Neural cell (in vitro differentiated cells): ENCODE measurements at regions not wholly inside any gene's neighbourhood (a gene's known extent, or its start where the extent isn't known, plus 50 kb on each side); places are given as distances from the start of the nearest gene placed in this dataset.

Experiments used
- H2AFZ ChIP-seq: fragments of 200-600, 300-800 bp; sonication (generic), shearing (Covaris generic); 2 replicates; pipeline ENCODE4 v1.6.0; 2014; ENCODE audit warnings: low read depth, mild to moderate bottlenecking, antibody characterized with exemption, low read length, moderate library complexity
- H3F3A ChIP-seq: fragments of 200-600 bp; shearing (Covaris generic); 2 replicates; pipeline ENCODE4 v1.6.1; 2016; ENCODE audit warnings: mild to moderate bottlenecking, moderate library complexity, mixed read lengths, antibody characterized with exemption, low read length; ENCODE audit not compliant: insufficient read depth, poor library complexity, severe bottlenecking
- H3K27ac ChIP-seq: fragments of 200-600, 300-800 bp; sonication (generic), shearing (Covaris generic); 2 replicates; pipeline ENCODE4 v1.5.1; 2014; ENCODE audit warnings: mild to moderate bottlenecking, low read length, moderate library complexity
- H3K27me3 ChIP-seq: fragments of 300-800, 200-600 bp; sonication (generic), shearing (Covaris generic); 2 replicates; pipeline ENCODE4 v1.6.0; 2014; ENCODE audit warnings: mild to moderate bottlenecking, low read depth, low read length, moderate library complexity; ENCODE audit not compliant: insufficient read depth
- H3K36me3 ChIP-seq: fragments of 300-800, 200-600 bp; sonication (generic), shearing (Covaris generic); 2 replicates; pipeline ENCODE4 v1.5.1; 2014; ENCODE audit warnings: mild to moderate bottlenecking, antibody characterized with exemption, low read length, moderate library complexity; ENCODE audit not compliant: insufficient read depth
- H3K4me2 ChIP-seq: fragments of 300-800, 200-600 bp; sonication (generic), shearing (Covaris generic); 2 replicates; pipeline ENCODE4 v1.6.0; 2014; ENCODE audit warnings: mild to moderate bottlenecking, low read length
- H3K4me3 ChIP-seq: fragments of 300-800, 200-600 bp; sonication (generic), shearing (Covaris generic); 2 replicates; pipeline ENCODE4 v1.5.1; 2014; ENCODE audit warnings: mild to moderate bottlenecking, low read length, moderate library complexity
- H3K79me2 ChIP-seq: fragments of 200-600 bp; shearing (Covaris generic); replicated peaks from 2 replicates; pipeline ENCODE4 v1.6.0; 2014; ENCODE audit warnings: mild to moderate bottlenecking, low read length, moderate library complexity; ENCODE audit not compliant: insufficient read depth
- H3K9ac ChIP-seq: fragments of 300-800, 200-600 bp; sonication (generic), shearing (Covaris generic); 2 replicates; pipeline ENCODE4 v1.6.1; 2016; ENCODE audit warnings: mild to moderate bottlenecking, low read length, mixed read lengths
- H3K9me2 ChIP-seq: fragments of 200-600 bp; shearing (Covaris generic); 2 replicates; pipeline ENCODE4 v1.6.1; 2016; ENCODE audit warnings: mild to moderate bottlenecking, low read length, mixed read lengths; ENCODE audit not compliant: insufficient read depth
- H3K9me3 ChIP-seq: fragments of 200-600, 300-800 bp; sonication (generic), shearing (Covaris generic); 2 replicates; pipeline ENCODE4 v1.6.1; 2016; ENCODE audit warnings: mild to moderate bottlenecking, mixed run types, low read length, moderate library complexity, mixed read lengths
- H4K20me1 ChIP-seq: fragments of 200-600 bp; shearing (Covaris generic); 2 replicates; pipeline ENCODE4 v1.6.1; 2016; ENCODE audit warnings: mild to moderate bottlenecking, mixed run types; ENCODE audit not compliant: insufficient read depth
- CTCF ChIP-seq: fragments of 450-650 bp; IDR thresholded peaks from 2 replicates; pipeline ENCODE4 v1.5.1; 2014; ENCODE audit warnings: antibody characterized with exemption, mild to moderate bottlenecking, moderate library complexity; ENCODE audit not compliant: poor library complexity, severe bottlenecking
- EP300 ChIP-seq: fragments of 450-650 bp; conservative IDR thresholded peaks from 2 replicates; pipeline ENCODE4 v1.6.1; 2014; ENCODE audit warnings: antibody characterized with exemption, mild to moderate bottlenecking, moderate library complexity; ENCODE audit not compliant: poor library complexity, severe bottlenecking
- EZH2 ChIP-seq: fragments of 200-600, 300-800 bp; shearing (Covaris generic), sonication (generic); IDR thresholded peaks from 2 replicates; pipeline ENCODE4 v1.6.1; 2014; ENCODE audit warnings: antibody characterized with exemption, low read length, borderline replicate concordance, mild to moderate bottlenecking; ENCODE audit not compliant: insufficient read depth, poor library complexity, severe bottlenecking
- MXI1 ChIP-seq: fragments of 450-650 bp; conservative IDR thresholded peaks from 2 replicates; pipeline ENCODE4 v1.6.1; 2014; ENCODE audit warnings: antibody characterized with exemption, mild to moderate bottlenecking; ENCODE audit not compliant: poor library complexity, severe bottlenecking
- POLR2AphosphoS5 ChIP-seq: IDR thresholded peaks from 2 replicates; pipeline ENCODE4 v1.6.1; 2012
- RAD21 ChIP-seq: fragments of 450-650 bp; conservative IDR thresholded peaks from 2 replicates; pipeline ENCODE4 v1.6.1; 2014; ENCODE audit warnings: antibody characterized with exemption, mild to moderate bottlenecking, moderate library complexity
- REST ChIP-seq: IDR thresholded peaks from 2 replicates; pipeline ENCODE4 v1.6.1; 2012; ENCODE audit warnings: borderline replicate concordance
- SMC3 ChIP-seq: fragments of 450-650 bp; conservative IDR thresholded peaks from 2 replicates; pipeline ENCODE4 v1.6.1; 2014; ENCODE audit warnings: antibody characterized with exemption, mild to moderate bottlenecking, moderate library complexity; ENCODE audit not compliant: poor library complexity
- TAF1 ChIP-seq: IDR thresholded peaks from 2 replicates; pipeline ENCODE4 v1.6.1; 2012; ENCODE audit warnings: low read depth

- Histone ChIP-seq H3K9me2 (no peaks in the 10 kb centered on the region), H3K79me2 (no peaks in the 10 kb centered on the region), H2AFZ (no peak overlapping the region), H3K27me3 (no peaks in the 10 kb centered on the region), H3K9me3 (no peaks in the 10 kb centered on the region), H3K36me3 (no peaks in the 10 kb centered on the region), H3K9ac (no peak overlapping the region), H3K4me2 (no peak overlapping the region), H3K27ac (no peak overlapping the region), H3F3A (peaks cover 3% of the 10 kb centered on the region), H3K4me3 (no peak overlapping the region), H4K20me1 (no peaks in the 10 kb centered on the region)
- TF ChIP-seq REST (no peak), EP300 (no peak), CTCF (no peak), MXI1 (no peak), TAF1 (no peak), SMC3 (no peak), RAD21 (no peak), EZH2 (no peak), POLR2AphosphoS5 (no peak)
Observed at GRCh38 chr10:4526311-4526731, 299.7 kb upstream of the AKR1E2 start.

GRCh38 chr10:4525103-4525502 lies 300.9 kb upstream of the AKR1E2 start:
- no peak overlapping the region for H3K4me3 ChIP-seq
- no peak overlapping the region for H3K4me2 ChIP-seq
- H3K27me3 ChIP-seq, result no peaks in the 10 kb centered on the region
- H3K9ac ChIP-seq, result no peak overlapping the region
- H3F3A ChIP-seq, result peaks cover 3% of the 10 kb centered on the region
- no peaks in the 10 kb centered on the region for H3K9me2 ChIP-seq
- H3K36me3 ChIP-seq, result no peaks in the 10 kb centered on the region
- H3K27ac ChIP-seq, result no peak overlapping the region
- no peaks in the 10 kb centered on the region for H3K9me3 ChIP-seq
- H2AFZ ChIP-seq, result no peak overlapping the region
- no peaks in the 10 kb centered on the region for H3K79me2 ChIP-seq
- H4K20me1 ChIP-seq, result no peaks in the 10 kb centered on the region
- no peak for TF ChIP-seq SMC3
- TF ChIP-seq EZH2, result no peak

GRCh38 chr10:4522296-4523000 lies 303.6 kb upstream of the AKR1E2 start:
- TF ChIP-seq EP300 (peak; percentile 96), SMC3 (peak; percentile 20), EZH2 (no peak), POLR2AphosphoS5 (peak; percentile 71), REST (peak; percentile 63), CTCF (no peak)
- H3K9me3 ChIP-seq, result no peaks in the 10 kb centered on the region
- peak overlapping the region; percentile 19 for H3K4me2 ChIP-seq
- H2AFZ ChIP-seq, result no peak overlapping the region
- H3K9me2 ChIP-seq, result no peaks in the 10 kb centered on the region
- H3K27ac ChIP-seq, result peak overlapping the region; percentile 83
- H3F3A ChIP-seq, result peaks cover 3% of the 10 kb centered on the region
- H4K20me1 ChIP-seq, result no peaks in the 10 kb centered on the region
- no peaks in the 10 kb centered on the region for H3K79me2 ChIP-seq
- peak overlapping the region; percentile 32 for H3K9ac ChIP-seq
- peak overlapping the region; percentile 33 for H3K4me3 ChIP-seq
- no peaks in the 10 kb centered on the region for H3K27me3 ChIP-seq
- H3K36me3 ChIP-seq, result no peaks in the 10 kb centered on the region
